Esophagus mucosa (tissue), 1 donor: ENCODE measurements at regions not wholly inside any gene's neighbourhood (a gene's known extent, or its start where the extent isn't known, plus 50 kb on each side); places are given as distances from the start of the nearest gene placed in this dataset.
"Not testable (repeated sequence)": the region's sequence is repeated elsewhere in the genome, so short reads cannot be mapped to it uniquely, and the experiment has no call there.

Experiments
- ATAC-seq: fragments of 200-7000 bp; cut with Tn5 transposase; one replicate; pipeline ENCODE4 v1.9.1; 2020
- donor health status: DM: yes; HTN: yes; CAD: no.

- ATAC-seq, result no peak
These were observed 207.4 kb upstream of the INTU start for GRCh38 chr4:127425202-127425845.

- no peak for ATAC-seq
These were observed 206.9 kb upstream of the INTU start for GRCh38 chr4:127425851-127426250.

- no peak for ATAC-seq
These were observed 191.2 kb upstream of the INTU start for GRCh38 chr4:127441571-127441970.

GRCh38 chr4:127445471-127445870 is 187.3 kb upstream of the INTU start:
- ATAC-seq, result no peak

GRCh38 chr4:127446427-127446885 is 186.3 kb upstream of the INTU start:
- ATAC-seq, result no peak

GRCh38 chr4:127448986-127449385 is 183.8 kb upstream of the INTU start:
- ATAC-seq, result no peak

- no peak for ATAC-seq
These were observed 183.3 kb upstream of the INTU start for GRCh38 chr4:127449449-127449848.

- no peak for ATAC-seq
These were observed 182.5 kb upstream of the INTU start for GRCh38 chr4:127450276-127450675.

GRCh38 chr4:127463883-127464282 is 168.9 kb upstream of the INTU start:
- ATAC-seq, result no peak

- no peak for ATAC-seq
These were observed 163.2 kb upstream of the INTU start for GRCh38 chr4:127469542-127469941.

- no peak for ATAC-seq
These were observed 162.6 kb upstream of the INTU start for GRCh38 chr4:127469959-127470809.

- ATAC-seq, result not testable (repeated sequence)
These were observed 154.5 kb upstream of the INTU start for GRCh38 chr4:127478271-127478670.

- ATAC-seq, result no peak
These were observed 153.6 kb upstream of the INTU start for GRCh38 chr4:127479031-127479622.

- no peak for ATAC-seq
These were observed 150.7 kb upstream of the INTU start for GRCh38 chr4:127482049-127482448.

GRCh38 chr4:127484117-127484516 is 148.6 kb upstream of the INTU start:
- ATAC-seq, result no peak

- ATAC-seq, result no peak
These were observed 146.5 kb upstream of the INTU start for GRCh38 chr4:127486248-127486647.

GRCh38 chr4:127491571-127491970 is 141.2 kb upstream of the INTU start:
- no peak for ATAC-seq

GRCh38 chr4:127496875-127497274 is 135.9 kb upstream of the INTU start:
- not testable (repeated sequence) for ATAC-seq

GRCh38 chr4:127498366-127498765 is 134.4 kb upstream of the INTU start:
- ATAC-seq, result no peak

GRCh38 chr4:127500242-127500641 is 132.5 kb upstream of the INTU start:
- ATAC-seq, result no peak

GRCh38 chr4:127501103-127501502 is 131.7 kb upstream of the INTU start:
- ATAC-seq, result no peak

- no peak for ATAC-seq
These were observed 129.6 kb upstream of the INTU start for GRCh38 chr4:127503111-127503510.

GRCh38 chr4:127505203-127505602 is 127.6 kb upstream of the INTU start:
- ATAC-seq, result no peak

- ATAC-seq, result no peak
These were observed 126.5 kb upstream of the INTU start for GRCh38 chr4:127506283-127506682.
